A673 (cell line): ENCODE measurements at regions not wholly inside any gene's neighbourhood (a gene's known extent, or its start where the extent isn't known, plus 50 kb on each side); places are given as distances from the start of the nearest gene placed in this dataset.

Experiments
- EZH2 ChIP-seq: fragments of 200-600 bp; sonication (generic); IDR thresholded peaks from 2 replicates; pipeline ENCODE4 v1.6.1; 2017; ENCODE audit warnings: borderline replicate concordance, low read depth, mild to moderate bottlenecking, mixed read lengths, antibody characterized with exemption, low read length; ENCODE audit not compliant: poor library complexity, severe bottlenecking
- TF ChIP-seq, protein P1 (sequence below): fragments of 300-800, 200-600 bp; sonication (generic); conservative IDR thresholded peaks from 2 replicates; pipeline ENCODE4 v1.5.1; 2017; ENCODE audit warnings: low read depth, mild to moderate bottlenecking, antibody characterized with exemption, low read length, moderate library complexity, mixed read lengths

GRCh38 chr3:13146643-13147143 is 73.5 kb upstream of the IQSEC1 start:
- TF ChIP-seq, protein P1, sequence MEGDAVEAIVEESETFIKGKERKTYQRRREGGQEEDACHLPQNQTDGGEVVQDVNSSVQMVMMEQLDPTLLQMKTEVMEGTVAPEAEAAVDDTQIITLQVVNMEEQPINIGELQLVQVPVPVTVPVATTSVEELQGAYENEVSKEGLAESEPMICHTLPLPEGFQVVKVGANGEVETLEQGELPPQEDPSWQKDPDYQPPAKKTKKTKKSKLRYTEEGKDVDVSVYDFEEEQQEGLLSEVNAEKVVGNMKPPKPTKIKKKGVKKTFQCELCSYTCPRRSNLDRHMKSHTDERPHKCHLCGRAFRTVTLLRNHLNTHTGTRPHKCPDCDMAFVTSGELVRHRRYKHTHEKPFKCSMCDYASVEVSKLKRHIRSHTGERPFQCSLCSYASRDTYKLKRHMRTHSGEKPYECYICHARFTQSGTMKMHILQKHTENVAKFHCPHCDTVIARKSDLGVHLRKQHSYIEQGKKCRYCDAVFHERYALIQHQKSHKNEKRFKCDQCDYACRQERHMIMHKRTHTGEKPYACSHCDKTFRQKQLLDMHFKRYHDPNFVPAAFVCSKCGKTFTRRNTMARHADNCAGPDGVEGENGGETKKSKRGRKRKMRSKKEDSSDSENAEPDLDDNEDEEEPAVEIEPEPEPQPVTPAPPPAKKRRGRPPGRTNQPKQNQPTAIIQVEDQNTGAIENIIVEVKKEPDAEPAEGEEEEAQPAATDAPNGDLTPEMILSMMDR: no peak
- no peak for TF ChIP-seq EZH2
